Suprapubic skin (tissue), 4 donors: ENCODE measurements at regions not wholly inside any gene's neighbourhood (a gene's known extent, or its start where the extent isn't known, plus 50 kb on each side); places are given as distances from the start of the nearest gene placed in this dataset.

Experiments used
- DNase-seq, 2 donors: peaks; one replicate each; pipeline ENCODE4 v3.0.0-alpha.2; 2019; ENCODE audit warnings: low spot score in 2 of 2
- H3K27ac ChIP-seq: fragments of 200-600 bp; sonication (generic); one replicate; pipeline ENCODE4 v1.5.1; 2019
- H3K27me3 ChIP-seq: fragments of 200-600 bp; sonication (generic); one replicate; pipeline ENCODE4 v1.5.1; 2019
- H3K36me3 ChIP-seq: fragments of 200-600 bp; sonication (generic); one replicate; pipeline ENCODE4 v1.5.1; 2019
- H3K4me1 ChIP-seq: fragments of 200-600 bp; sonication (generic); one replicate; pipeline ENCODE4 v1.5.1; 2019
- H3K4me3 ChIP-seq: fragments of 200-600 bp; sonication (generic); one replicate; pipeline ENCODE4 v1.5.1; 2019; ENCODE audit warnings: mild to moderate bottlenecking
- H3K9me3 ChIP-seq: fragments of 200-600 bp; sonication (generic); one replicate; pipeline ENCODE4 v1.5.1; 2019
- EP300 ChIP-seq: sonication (generic); formaldehyde crosslinking; IDR thresholded peaks from one replicate; pipeline ENCODE4 v1.6.1; 2017; ENCODE audit warnings: antibody characterized with exemption
- POLR2A ChIP-seq, 2 donors: fragments of 450-650 bp; IDR thresholded peaks; one replicate each; pipeline ENCODE4 v1.6.1; 2017; ENCODE audit warnings: antibody characterized with exemption in 2 of 2, mild to moderate bottlenecking in 2 of 2, moderate library complexity in 2 of 2
- POLR2AphosphoS5 ChIP-seq, 3 donors: sonication (generic); formaldehyde crosslinking; IDR thresholded peaks; one replicate each; pipeline ENCODE4 v1.6.1; 2017; ENCODE audit warnings: antibody characterized with exemption in 3 of 3
- TF ChIP-seq, protein P1 (sequence below), 2 donors: fragments of 200-600 bp in 1 of 2; fragments of 450-650 bp in 1 of 2; sonication (generic) in 1 of 2; IDR thresholded peaks; one replicate each; pipeline ENCODE4 v1.5.1; 2016 to 2019; ENCODE audit warnings: antibody characterized with exemption in 2 of 2, mild to moderate bottlenecking in 1 of 2, moderate library complexity in 1 of 2

DNA sequence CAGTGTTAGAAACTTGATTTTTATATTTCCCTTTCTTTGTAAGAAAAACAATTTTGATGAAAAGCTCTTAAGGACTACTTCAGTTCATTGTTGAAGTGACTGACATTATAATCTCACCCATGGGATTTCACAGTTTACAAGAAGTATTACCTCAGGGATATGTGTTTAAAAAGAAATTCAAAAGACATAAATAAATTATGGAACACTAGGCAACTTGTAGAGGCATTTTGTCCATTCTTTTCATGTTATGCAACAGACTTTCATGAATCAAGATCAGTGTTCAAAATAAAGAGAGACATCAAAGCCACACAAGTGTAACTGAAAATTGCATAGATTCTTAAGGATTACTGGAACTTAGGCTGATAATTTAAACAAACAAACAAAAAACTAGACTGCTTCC lies 196.8 kb upstream of the AGTR1 start:
- no peaks in the 10 kb centered on the region for H3K36me3 ChIP-seq
- no peak for DNase-seq
- no peak overlapping the region for H3K27ac ChIP-seq
- H3K4me1 ChIP-seq = no peaks in the 10 kb centered on the region
- H3K4me3 ChIP-seq = no peak overlapping the region
- H3K27me3 ChIP-seq = no peaks in the 10 kb centered on the region
- TF ChIP-seq POLR2A (IDR thresholded peaks at IDR 0.05) = no peak
- TF ChIP-seq POLR2AphosphoS5 (IDR thresholded peaks at IDR 0.05) = no peak
- TF ChIP-seq, protein P1, sequence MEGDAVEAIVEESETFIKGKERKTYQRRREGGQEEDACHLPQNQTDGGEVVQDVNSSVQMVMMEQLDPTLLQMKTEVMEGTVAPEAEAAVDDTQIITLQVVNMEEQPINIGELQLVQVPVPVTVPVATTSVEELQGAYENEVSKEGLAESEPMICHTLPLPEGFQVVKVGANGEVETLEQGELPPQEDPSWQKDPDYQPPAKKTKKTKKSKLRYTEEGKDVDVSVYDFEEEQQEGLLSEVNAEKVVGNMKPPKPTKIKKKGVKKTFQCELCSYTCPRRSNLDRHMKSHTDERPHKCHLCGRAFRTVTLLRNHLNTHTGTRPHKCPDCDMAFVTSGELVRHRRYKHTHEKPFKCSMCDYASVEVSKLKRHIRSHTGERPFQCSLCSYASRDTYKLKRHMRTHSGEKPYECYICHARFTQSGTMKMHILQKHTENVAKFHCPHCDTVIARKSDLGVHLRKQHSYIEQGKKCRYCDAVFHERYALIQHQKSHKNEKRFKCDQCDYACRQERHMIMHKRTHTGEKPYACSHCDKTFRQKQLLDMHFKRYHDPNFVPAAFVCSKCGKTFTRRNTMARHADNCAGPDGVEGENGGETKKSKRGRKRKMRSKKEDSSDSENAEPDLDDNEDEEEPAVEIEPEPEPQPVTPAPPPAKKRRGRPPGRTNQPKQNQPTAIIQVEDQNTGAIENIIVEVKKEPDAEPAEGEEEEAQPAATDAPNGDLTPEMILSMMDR (IDR thresholded peaks at IDR 0.05) = no peak
- TF ChIP-seq EP300 = no peak
- H3K9me3 ChIP-seq = no peaks in the 10 kb centered on the region

DNA sequence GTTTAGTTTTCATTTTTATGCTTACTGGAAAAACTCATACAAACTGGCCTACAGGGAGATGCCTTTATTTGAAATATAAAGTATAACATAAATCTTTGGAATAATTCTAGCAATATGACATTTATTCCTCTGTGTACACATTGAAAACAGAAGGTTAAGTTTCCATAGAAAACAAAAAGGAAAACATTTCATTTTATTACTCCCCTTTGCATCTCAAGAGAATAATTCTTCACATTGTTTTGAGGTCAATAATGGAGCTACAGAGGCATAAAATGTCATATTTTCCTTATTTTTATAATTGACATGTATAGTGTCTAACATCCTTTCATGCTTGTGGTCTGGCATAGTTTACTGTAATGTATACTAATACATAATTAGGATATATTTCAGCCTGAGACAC lies 187.6 kb upstream of the AGTR1 start:
- Histone ChIP-seq H3K4me3 (no peak overlapping the region), H3K9me3 (no peaks in the 10 kb centered on the region), H3K27me3 (no peaks in the 10 kb centered on the region), H3K36me3 (no peaks in the 10 kb centered on the region), H3K4me1 (no peaks in the 10 kb centered on the region), H3K27ac (no peak overlapping the region)
- DNase-seq = no peak
- TF ChIP-seq EP300 (no peak), POLR2AphosphoS5 (IDR thresholded peaks at IDR 0.05) (no peak), POLR2A (IDR thresholded peaks at IDR 0.05) (no peak)
- TF ChIP-seq, protein P1 (IDR thresholded peaks at IDR 0.05) = no peak

DNA sequence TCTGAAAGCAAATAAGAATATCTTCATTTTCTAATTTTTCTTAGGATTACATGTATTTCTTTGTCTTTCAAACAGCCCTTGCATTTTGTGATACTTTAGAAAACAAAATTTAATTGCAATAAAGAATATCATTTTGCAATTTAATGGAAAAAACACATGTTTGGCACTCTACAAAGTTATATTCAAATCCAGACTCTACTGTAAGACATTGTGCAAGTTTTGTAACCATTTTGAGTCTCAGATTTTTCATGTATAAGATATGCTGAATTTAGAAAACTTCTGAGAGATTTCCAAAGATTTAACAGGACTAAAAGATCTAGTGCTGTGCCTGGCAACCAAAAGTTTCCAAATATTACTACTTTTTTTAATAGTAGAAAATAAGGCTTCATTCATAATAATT lies 187.1 kb upstream of the AGTR1 start:
- TF ChIP-seq POLR2A (IDR thresholded peaks at IDR 0.05) (no peak), POLR2AphosphoS5 (IDR thresholded peaks at IDR 0.05) (no peak), EP300 (no peak)
- TF ChIP-seq, protein P1 (IDR thresholded peaks at IDR 0.05) = no peak
- no peaks in the 10 kb centered on the region for H3K36me3 ChIP-seq
- no peaks in the 10 kb centered on the region for H3K9me3 ChIP-seq
- no peak overlapping the region for H3K27ac ChIP-seq
- DNase-seq = no peak
- no peaks in the 10 kb centered on the region for H3K4me1 ChIP-seq
- no peaks in the 10 kb centered on the region for H3K27me3 ChIP-seq
- no peak overlapping the region for H3K4me3 ChIP-seq

DNA sequence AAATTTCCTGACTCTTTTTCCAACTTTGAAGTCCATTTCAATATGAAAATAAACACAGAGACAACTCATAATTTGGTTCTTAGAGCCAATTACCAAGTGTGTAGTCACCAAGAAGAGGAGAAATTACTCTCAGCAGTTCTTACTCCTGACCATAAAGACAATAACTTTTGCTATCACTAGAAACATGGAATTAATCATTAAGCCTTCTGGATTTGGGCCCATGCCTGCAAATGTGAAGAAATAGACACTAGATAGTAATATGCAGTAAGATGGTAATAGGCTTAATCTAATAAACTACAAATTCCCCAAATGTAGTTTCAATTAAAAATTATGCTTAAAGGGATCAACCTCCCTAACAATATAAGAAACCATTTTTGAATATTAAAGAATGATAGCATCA lies 185.1 kb upstream of the AGTR1 start:
- H3K27ac ChIP-seq = no peak overlapping the region
- no peaks in the 10 kb centered on the region for H3K4me1 ChIP-seq
- no peaks in the 10 kb centered on the region for H3K36me3 ChIP-seq
- H3K9me3 ChIP-seq = no peaks in the 10 kb centered on the region
- DNase-seq = no peak
- H3K27me3 ChIP-seq = no peaks in the 10 kb centered on the region
- no peak overlapping the region for H3K4me3 ChIP-seq
- TF ChIP-seq EP300 (no peak), POLR2AphosphoS5 (IDR thresholded peaks at IDR 0.05) (no peak), POLR2A (IDR thresholded peaks at IDR 0.05) (no peak)
- TF ChIP-seq, protein P1 (IDR thresholded peaks at IDR 0.05) = no peak

DNA sequence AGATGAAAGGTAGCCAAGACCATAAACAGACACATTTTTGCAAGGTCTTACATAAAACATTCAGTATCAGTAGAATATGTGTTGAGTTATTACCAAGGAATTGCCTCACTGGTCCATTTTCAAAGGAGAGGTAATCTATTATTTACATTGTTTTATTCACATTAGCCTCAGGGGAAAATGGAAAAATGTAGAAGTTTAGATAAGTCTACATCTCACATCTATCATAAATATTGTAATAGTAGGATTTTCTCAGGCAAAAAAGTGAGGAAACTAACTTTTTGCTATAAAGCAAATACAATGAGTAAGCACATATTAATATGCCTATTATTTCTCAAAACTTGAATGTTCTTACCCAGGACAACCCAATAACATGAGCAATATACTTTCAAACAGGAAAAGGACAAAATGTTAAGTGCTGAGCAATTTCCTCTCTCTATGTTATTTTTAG lies 184.6 kb upstream of the AGTR1 start:
- DNase-seq = no peak
- no peaks in the 10 kb centered on the region for H3K27me3 ChIP-seq
- no peak overlapping the region for H3K27ac ChIP-seq
- TF ChIP-seq POLR2A (IDR thresholded peaks at IDR 0.05) (no peak), POLR2AphosphoS5 (IDR thresholded peaks at IDR 0.05) (no peak), EP300 (no peak)
- TF ChIP-seq, protein P1 (IDR thresholded peaks at IDR 0.05) = no peak
- H3K4me1 ChIP-seq = no peaks in the 10 kb centered on the region
- no peaks in the 10 kb centered on the region for H3K9me3 ChIP-seq
- H3K4me3 ChIP-seq = no peak overlapping the region
- H3K36me3 ChIP-seq = no peaks in the 10 kb centered on the region
